Neural progenitor cell (in vitro differentiated cells): ENCODE measurements at regions not wholly inside any gene's neighbourhood (a gene's known extent, or its start where the extent isn't known, plus 50 kb on each side); places are given as distances from the start of the nearest gene placed in this dataset.

Experiments
- EZH2 ChIP-seq: fragments of 200-600 bp; sonication (generic); IDR thresholded peaks from 2 replicates; pipeline ENCODE4 v1.6.1; 2017; ENCODE audit warnings: antibody characterized with exemption, mild to moderate bottlenecking, moderate library complexity
- EZH2phosphoT487 ChIP-seq: fragments of 200-600 bp; sonication (generic); IDR thresholded peaks from 2 replicates; pipeline ENCODE4 v1.6.1; 2017; ENCODE audit warnings: antibody characterized with exemption
- TF ChIP-seq, protein P1 (sequence below): fragments of 200-600 bp; sonication (generic); IDR thresholded peaks from 2 replicates; pipeline ENCODE4 v1.5.1; 2017; ENCODE audit warnings: antibody characterized with exemption, mild to moderate bottlenecking

DNA sequence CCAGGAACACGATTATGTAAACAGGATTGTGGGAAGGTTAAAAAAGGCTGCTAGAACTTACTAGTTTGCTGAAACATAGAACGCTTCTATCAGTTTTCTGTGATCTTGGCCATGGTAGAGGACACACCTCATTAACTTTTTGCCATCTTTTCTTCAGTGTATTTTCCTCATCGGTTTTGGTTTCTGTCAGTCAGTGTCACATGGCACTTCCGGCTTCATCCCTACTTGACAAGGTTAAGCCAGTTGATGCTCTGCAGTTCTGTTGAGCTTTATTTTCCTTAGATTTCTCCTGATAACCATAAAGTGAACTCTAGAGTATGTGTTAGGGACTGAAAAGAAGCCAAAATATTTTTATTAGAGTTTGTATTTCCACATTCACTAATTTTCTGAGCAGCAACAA is 147.5 kb downstream of the NDFIP2 start:
- TF ChIP-seq, protein P1, sequence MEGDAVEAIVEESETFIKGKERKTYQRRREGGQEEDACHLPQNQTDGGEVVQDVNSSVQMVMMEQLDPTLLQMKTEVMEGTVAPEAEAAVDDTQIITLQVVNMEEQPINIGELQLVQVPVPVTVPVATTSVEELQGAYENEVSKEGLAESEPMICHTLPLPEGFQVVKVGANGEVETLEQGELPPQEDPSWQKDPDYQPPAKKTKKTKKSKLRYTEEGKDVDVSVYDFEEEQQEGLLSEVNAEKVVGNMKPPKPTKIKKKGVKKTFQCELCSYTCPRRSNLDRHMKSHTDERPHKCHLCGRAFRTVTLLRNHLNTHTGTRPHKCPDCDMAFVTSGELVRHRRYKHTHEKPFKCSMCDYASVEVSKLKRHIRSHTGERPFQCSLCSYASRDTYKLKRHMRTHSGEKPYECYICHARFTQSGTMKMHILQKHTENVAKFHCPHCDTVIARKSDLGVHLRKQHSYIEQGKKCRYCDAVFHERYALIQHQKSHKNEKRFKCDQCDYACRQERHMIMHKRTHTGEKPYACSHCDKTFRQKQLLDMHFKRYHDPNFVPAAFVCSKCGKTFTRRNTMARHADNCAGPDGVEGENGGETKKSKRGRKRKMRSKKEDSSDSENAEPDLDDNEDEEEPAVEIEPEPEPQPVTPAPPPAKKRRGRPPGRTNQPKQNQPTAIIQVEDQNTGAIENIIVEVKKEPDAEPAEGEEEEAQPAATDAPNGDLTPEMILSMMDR: no peak
- no peak for TF ChIP-seq EZH2phosphoT487
- no peak for TF ChIP-seq EZH2
